Hepatocyte (in vitro differentiated cells): ENCODE measurements at regions not wholly inside any gene's neighbourhood (a gene's known extent, or its start where the extent isn't known, plus 50 kb on each side); places are given as distances from the start of the nearest gene placed in this dataset.

Experiments
- DNase-seq: peaks from one replicate; pipeline ENCODE4 v3.0.0-alpha.2; 2016; ENCODE audit warnings: low spot score
- H2AFZ ChIP-seq: fragments of 200-600 bp; sonication (generic); 2 replicates; pipeline ENCODE4 v1.6.0; 2016; ENCODE audit warnings: antibody characterized with exemption, mild to moderate bottlenecking
- H3K27ac ChIP-seq: fragments of 200-600 bp; sonication (generic); 2 replicates; pipeline ENCODE4 v1.5.1; 2016; ENCODE audit warnings: mild to moderate bottlenecking
- H3K27me3 ChIP-seq: fragments of 200-600 bp; sonication (generic); 2 replicates; pipeline ENCODE4 v1.6.1; 2016
- H3K36me3 ChIP-seq: fragments of 200-600 bp; sonication (generic); replicated peaks from 2 replicates; pipeline ENCODE4 v1.5.1; 2016; ENCODE audit warnings: low read depth; ENCODE audit not compliant: insufficient read depth
- H3K4me1 ChIP-seq: fragments of 200-600 bp; sonication (generic); 2 replicates; pipeline ENCODE4 v1.5.1; 2016; ENCODE audit warnings: mild to moderate bottlenecking, moderate library complexity; ENCODE audit not compliant: insufficient read depth
- H3K4me2 ChIP-seq: fragments of 200-600 bp; sonication (generic); 2 replicates; pipeline ENCODE4 v1.6.0; 2016
- H3K4me3 ChIP-seq: fragments of 200-600 bp; sonication (generic); 2 replicates; pipeline ENCODE4 v1.5.1; 2016; ENCODE audit warnings: mild to moderate bottlenecking
- H3K79me2 ChIP-seq: fragments of 200-600 bp; sonication (generic); 2 replicates; pipeline ENCODE4 v1.6.0; 2017; ENCODE audit warnings: mild to moderate bottlenecking
- H3K9me2 ChIP-seq: fragments of 200-600 bp; sonication (generic); replicated peaks from 2 replicates; pipeline ENCODE4 v1.6.0; 2017; ENCODE audit warnings: mild to moderate bottlenecking; ENCODE audit not compliant: insufficient read depth
- H3K9me3 ChIP-seq: fragments of 200-600 bp; sonication (generic); 2 replicates; pipeline ENCODE4 v1.5.1; 2016; ENCODE audit warnings: low read depth, mild to moderate bottlenecking
- H4K20me1 ChIP-seq: fragments of 200-600 bp; sonication (generic); 2 replicates; pipeline ENCODE4 v1.6.0; 2016; ENCODE audit warnings: mild to moderate bottlenecking; ENCODE audit not compliant: insufficient read depth, poor library complexity, severe bottlenecking
- CTCF ChIP-seq: fragments of 200-600 bp; sonication (generic); IDR thresholded peaks from 2 replicates; pipeline ENCODE4 v1.5.1; 2016; ENCODE audit warnings: antibody characterized with exemption, mild to moderate bottlenecking; ENCODE audit not compliant: poor library complexity
- EZH2 ChIP-seq: fragments of 200-600 bp; sonication (generic); IDR thresholded peaks from 2 replicates; pipeline ENCODE4 v1.6.1; 2016; ENCODE audit warnings: antibody characterized with exemption, mild to moderate bottlenecking, borderline replicate concordance
- EZH2phosphoT487 ChIP-seq: fragments of 200-600 bp; sonication (generic); IDR thresholded peaks from one replicate; pipeline ENCODE4 v1.6.1; 2018; ENCODE audit warnings: antibody characterized with exemption, mild to moderate bottlenecking, low read depth, moderate library complexity; ENCODE audit not compliant: unreplicated experiment, severe bottlenecking
- WGBS: methylation state at CpG from one replicate; pipeline ENCODE4 v1.1.6; 2016; ENCODE audit warnings: low lambda C conversion rate; ENCODE audit errors: missing lambda C conversion rate; 5-methylcytosine and 5-hydroxymethylcytosine counted together

GRCh38 chr15:36399276-36399675 is 180.2 kb upstream of the CDIN1 start:
- H3K27me3 ChIP-seq, result no peaks in the 10 kb centered on the region
- H3K4me3 ChIP-seq, result no peak overlapping the region
- no peak for DNase-seq
- H2AFZ ChIP-seq, result no peak overlapping the region
- no peaks in the 10 kb centered on the region for H3K79me2 ChIP-seq
- H3K36me3 ChIP-seq, result no peaks in the 10 kb centered on the region
- no peaks in the 10 kb centered on the region for H4K20me1 ChIP-seq
- H3K4me2 ChIP-seq, result no peak overlapping the region
- no peak overlapping the region for H3K27ac ChIP-seq
- H3K9me2 ChIP-seq, result no peaks in the 10 kb centered on the region
- WGBS, result 87% methylated on average over 9 of the region's 9 CpGs
- H3K9me3 ChIP-seq, result no peaks in the 10 kb centered on the region
- no peaks in the 10 kb centered on the region for H3K4me1 ChIP-seq
- TF ChIP-seq EZH2 (no peak), EZH2phosphoT487 (no peak)

- Histone ChIP-seq H4K20me1 (no peaks in the 10 kb centered on the region), H3K36me3 (no peaks in the 10 kb centered on the region), H3K9me2 (no peaks in the 10 kb centered on the region), H3K27me3 (no peaks in the 10 kb centered on the region), H2AFZ (no peak overlapping the region), H3K4me1 (no peaks in the 10 kb centered on the region), H3K79me2 (no peaks in the 10 kb centered on the region), H3K9me3 (no peaks in the 10 kb centered on the region), H3K4me2 (no peak overlapping the region), H3K27ac (no peak overlapping the region), H3K4me3 (no peak overlapping the region)
- 94% methylated on average over 3 of the region's 3 CpGs for WGBS
- DNase-seq, result no peak
- no peak for TF ChIP-seq EZH2phosphoT487
- no peak for TF ChIP-seq CTCF
- no peak for TF ChIP-seq EZH2
Measured at GRCh38 chr15:36400936-36401585, 178.4 kb upstream of the CDIN1 start.

GRCh38 chr15:36401586-36401966 is 177.8 kb upstream of the CDIN1 start:
- Histone ChIP-seq H3K4me1 (no peaks in the 10 kb centered on the region), H3K4me3 (no peak overlapping the region), H3K9me2 (no peaks in the 10 kb centered on the region), H4K20me1 (no peaks in the 10 kb centered on the region), H3K36me3 (no peaks in the 10 kb centered on the region), H2AFZ (no peak overlapping the region), H3K27me3 (no peaks in the 10 kb centered on the region), H3K79me2 (no peaks in the 10 kb centered on the region), H3K9me3 (no peaks in the 10 kb centered on the region), H3K27ac (no peak overlapping the region), H3K4me2 (no peak overlapping the region)
- no peak for TF ChIP-seq EZH2phosphoT487
- TF ChIP-seq CTCF, result no peak
- no peak for TF ChIP-seq EZH2
- WGBS, result 87% methylated on average over 3 of the region's 3 CpGs
- no peak for DNase-seq

- no peak overlapping the region for H2AFZ ChIP-seq
- no peak overlapping the region for H3K4me3 ChIP-seq
- no peaks in the 10 kb centered on the region for H3K9me3 ChIP-seq
- H3K27ac ChIP-seq, result no peak overlapping the region
- no peaks in the 10 kb centered on the region for H4K20me1 ChIP-seq
- H3K36me3 ChIP-seq, result no peaks in the 10 kb centered on the region
- 64% methylated on average over 5 of the region's 5 CpGs for WGBS
- H3K4me2 ChIP-seq, result no peak overlapping the region
- TF ChIP-seq CTCF (no peak), EZH2phosphoT487 (no peak), EZH2 (no peak)
- DNase-seq, result no peak
- no peaks in the 10 kb centered on the region for H3K4me1 ChIP-seq
- H3K79me2 ChIP-seq, result no peaks in the 10 kb centered on the region
- no peaks in the 10 kb centered on the region for H3K9me2 ChIP-seq
- H3K27me3 ChIP-seq, result no peaks in the 10 kb centered on the region
Measured at GRCh38 chr15:36403351-36403750, 176.1 kb upstream of the CDIN1 start.
